ENCODE measurements at regions not wholly inside any gene's neighbourhood (a gene's known extent, or its start where the extent isn't known, plus 50 kb on each side); places are given as distances from the start of the nearest gene placed in this dataset.

DNA sequence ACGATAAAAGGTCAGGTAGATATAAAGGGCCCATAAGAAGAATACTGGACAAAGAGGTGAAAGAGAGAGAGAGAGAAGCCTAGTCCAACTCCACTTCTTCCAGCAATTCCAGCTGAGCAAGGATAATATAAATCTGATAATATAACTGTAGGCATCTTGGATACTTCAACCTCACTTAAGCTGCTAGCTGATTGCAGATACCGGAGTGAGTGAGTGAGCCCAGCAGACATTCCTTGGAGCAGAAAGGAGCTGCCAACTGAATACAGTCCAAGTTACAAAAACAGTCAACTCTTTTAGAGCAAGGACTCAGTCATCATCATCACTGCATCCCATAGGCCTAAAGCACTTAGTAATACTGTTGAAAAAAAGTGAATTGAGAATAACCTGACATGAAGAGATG is 387.6 kb downstream of the SLITRK6 start:
- TF ChIP-seq CTCF (IDR thresholded peaks at IDR 0.05 in 8 of 11, conservative IDR thresholded peaks at IDR 0.05 in 3 of 11) (no peak), POLR2A (IDR thresholded peaks at IDR 0.05) (no peak), POLR2AphosphoS5 (IDR thresholded peaks at IDR 0.05) (no peak)
